ENCODE measurements at regions not wholly inside any gene's neighbourhood (a gene's known extent, or its start where the extent isn't known, plus 50 kb on each side); places are given as distances from the start of the nearest gene placed in this dataset.

GRCh38 chr3:113147681-113148261, 63.6 kb upstream of the BOC start:
- no peak for TF ChIP-seq CTCF (conservative IDR thresholded peaks at IDR 0.05)
- peak overlapping the region; percentile 93 for H3K27ac Mint-ChIP-seq
- peak; percentile 70 for DNase-seq (ENCODE audit: extremely low spot score, unreplicated experiment)
- H3K4me1 Mint-ChIP-seq (ENCODE audit: unreplicated experiment) = peaks cover 72% of the 10 kb centered on the region
- peak overlapping the region; percentile 82 for H3K4me3 Mint-ChIP-seq
- H3K9me3 Mint-ChIP-seq = peaks cover 4% of the 10 kb centered on the region
- H3K36me3 Mint-ChIP-seq = no peaks in the 10 kb centered on the region
- no peaks in the 10 kb centered on the region for H3K27me3 Mint-ChIP-seq

- TF ChIP-seq CTCF (conservative IDR thresholded peaks at IDR 0.05) = no peak
- H3K27ac Mint-ChIP-seq = peak overlapping the region; percentile 93
- H3K4me3 Mint-ChIP-seq = peak overlapping the region; percentile 82
- no peaks in the 10 kb centered on the region for H3K36me3 Mint-ChIP-seq
- H3K9me3 Mint-ChIP-seq = peaks cover 4% of the 10 kb centered on the region
- peaks cover 73% of the 10 kb centered on the region for H3K4me1 Mint-ChIP-seq (ENCODE audit: unreplicated experiment)
- no peaks in the 10 kb centered on the region for H3K27me3 Mint-ChIP-seq
- DNase-seq (ENCODE audit: extremely low spot score, unreplicated experiment) = peak; percentile 71
These were observed 63.1 kb upstream of the BOC start for GRCh38 chr3:113148284-113148683.

GRCh38 chr3:113150250-113150649, 61.1 kb upstream of the BOC start:
- H3K27ac Mint-ChIP-seq = peak overlapping the region; percentile 86

DNA sequence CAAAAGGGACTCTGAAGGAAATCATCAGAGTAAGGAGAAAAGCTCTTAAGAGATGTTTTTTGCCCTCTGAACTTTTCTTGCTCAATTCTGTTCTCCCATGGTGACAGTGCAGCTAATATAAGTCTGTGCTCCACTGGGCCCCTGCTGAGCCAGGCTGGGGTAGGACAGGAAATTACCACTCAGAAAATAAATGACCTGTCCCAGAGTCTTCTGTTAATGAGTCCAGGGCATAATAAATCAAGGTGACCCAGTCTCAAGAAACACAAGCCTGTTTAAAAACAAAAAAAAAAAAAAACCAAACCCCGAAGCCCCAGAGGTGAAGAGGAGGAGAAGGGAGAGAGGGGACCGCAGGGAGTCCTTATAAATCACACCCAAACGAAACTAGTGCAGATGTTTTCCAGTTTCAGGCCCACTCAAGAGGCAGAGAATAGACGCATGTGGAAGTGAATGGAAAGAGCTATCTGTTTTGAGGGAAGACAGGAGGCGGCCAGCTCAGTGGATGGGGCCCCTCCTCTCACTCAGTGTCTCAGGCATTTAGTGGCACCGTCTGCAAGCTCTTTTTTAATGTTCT, 59.8 kb upstream of the BOC start:
- Mint-ChIP-seq H3K36me3 (no peaks in the 10 kb centered on the region), H3K9me3 (no peaks in the 10 kb centered on the region), H3K4me3 (peak overlapping the region; percentile 48), H3K27me3 (no peaks in the 10 kb centered on the region), H3K4me1 (ENCODE audit: unreplicated experiment) (peaks cover 75% of the 10 kb centered on the region), H3K27ac (peak overlapping the region; percentile 86)
- TF ChIP-seq CTCF (conservative IDR thresholded peaks at IDR 0.05) = no peak
- no peak for DNase-seq (ENCODE audit: extremely low spot score, unreplicated experiment)

More at GRCh38 chr3:113150250-113150649, 61.1 kb upstream of the BOC start:
- H3K4me1 Mint-ChIP-seq (ENCODE audit: unreplicated experiment) = peaks cover 79% of the 10 kb centered on the region
- TF ChIP-seq CTCF (conservative IDR thresholded peaks at IDR 0.05) = no peak
- DNase-seq (ENCODE audit: extremely low spot score, unreplicated experiment) = no peak
- H3K27me3 Mint-ChIP-seq = no peaks in the 10 kb centered on the region
- H3K9me3 Mint-ChIP-seq = no peaks in the 10 kb centered on the region
- peak overlapping the region; percentile 2 for H3K4me3 Mint-ChIP-seq
- no peaks in the 10 kb centered on the region for H3K36me3 Mint-ChIP-seq

GRCh38 chr3:113152849-113153248, 58.5 kb upstream of the BOC start:
- Mint-ChIP-seq H3K27me3 (no peaks in the 10 kb centered on the region), H3K9me3 (no peaks in the 10 kb centered on the region), H3K36me3 (no peaks in the 10 kb centered on the region), H3K4me1 (ENCODE audit: unreplicated experiment) (peaks cover 79% of the 10 kb centered on the region), H3K4me3 (no peak overlapping the region), H3K27ac (peak overlapping the region; percentile 86)
- DNase-seq (ENCODE audit: extremely low spot score, unreplicated experiment) = no peak
- no peak for TF ChIP-seq CTCF (conservative IDR thresholded peaks at IDR 0.05)

Data from type B pancreatic cell (in vitro differentiated cells).